HepG2 (cell line): ENCODE measurements at regions not wholly inside any gene's neighbourhood (a gene's known extent, or its start where the extent isn't known, plus 50 kb on each side); places are given as distances from the start of the nearest gene placed in this dataset.

Experiments used
- ATAC-seq: fragments of 200-7000 bp; cut with Tn5 transposase; 3 replicates; pipeline ENCODE4 v1.9.1; 2020; ENCODE audit warnings: mild to moderate bottlenecking, moderate library complexity
- BruUV-seq: library from RNA; stranded (reverse); fragments of 400-500 nt; replicated peaks from 2 replicates; lab custom pipeline; 2021; lab: Mats Ljungman, UMichigan
- CTCF ChIA-PET: fragments of 300-600 bp; formaldehyde crosslinking; extraction: SDS; loops from one replicate; lab custom pipeline; 2021; ENCODE audit warnings: low total read pairs, inconsistent platforms, low intra/inter-chr PET ratio; lab: Yijun Ruan, JAX
- POLR2A ChIA-PET: fragments of 350-600 bp; sonication (Branson Sonifier 250); formaldehyde crosslinking; loops from one replicate; lab custom pipeline; 2020; ENCODE audit warnings: antibody characterized with exemption, inconsistent platforms; lab: Yijun Ruan, JAX
- DNase-seq: peaks from one replicate; pipeline ENCODE4 v3.0.0-alpha.2; 2015; ENCODE audit warnings: low spot score
- FAIRE-seq: peaks from 3 replicates; lab custom pipeline; 2011; peaks lifted over from hg19 to GRCh38; lab: Jason Lieb, UNC
- H2AFZ ChIP-seq: one replicate; pipeline ENCODE4 v1.6.1; 2011; ENCODE audit warnings: low read length, inconsistent platforms
- H3K27ac ChIP-seq: fragments of 300-600 bp; 3 replicates; pipeline ENCODE4 v1.8.0; 2011; ENCODE audit warnings: mixed run types, mild to moderate bottlenecking, mixed read lengths, low read length, inconsistent platforms; ENCODE audit not compliant: insufficient read depth; ENCODE audit errors: extremely low read length
- H3K27me3 ChIP-seq, 2 experiments: fragments of 200-600 bp in 1 of 2; 2 replicates in 1 of 2; 3 replicates in 1 of 2; pipeline versions ENCODE4 v1.6.0 to v1.8.0; 2011; ENCODE audit warnings: low read length in 2 of 2, mild to moderate bottlenecking in 2 of 2, moderate library complexity in 2 of 2, inconsistent platforms in 1 of 2; ENCODE audit not compliant: insufficient read depth in 2 of 2, control insufficient read depth in 1 of 2
- H3K36me3 ChIP-seq, 2 experiments: fragments of 200-600 bp in 1 of 2; replicated peaks in 1 of 2; 2 replicates in 1 of 2; 3 replicates in 1 of 2; pipeline versions ENCODE4 v1.5.1 to v1.8.0; 2011; ENCODE audit warnings: low read length in 2 of 2, inconsistent platforms in 1 of 2; ENCODE audit not compliant: insufficient read depth in 2 of 2, control insufficient read depth in 1 of 2
- H3K4me1 ChIP-seq: 2 replicates; pipeline ENCODE4 v1.5.1; 2012; ENCODE audit warnings: low read length, inconsistent platforms; ENCODE audit not compliant: insufficient read depth
- H3K4me2 ChIP-seq: 2 replicates; pipeline ENCODE4 v1.6.0; 2011; ENCODE audit warnings: low read depth, low read length, inconsistent platforms
- H3K4me3 ChIP-seq, 3 experiments: fragments of 200-600 bp in 1 of 3; sonication (generic), shearing (Covaris generic) in 1 of 3; replicated peaks in 1 of 3; 2 replicates each; pipeline ENCODE4 v1.5.1; 2011 to 2016; ENCODE audit warnings: low read length in 3 of 3, inconsistent platforms in 2 of 3, low read depth in 2 of 3, mild to moderate bottlenecking in 2 of 3, control low read depth in 1 of 3, mixed read lengths in 1 of 3; ENCODE audit not compliant: insufficient read depth in 1 of 3
- H3K79me2 ChIP-seq: one replicate; pipeline ENCODE4 v1.6.1; 2011; ENCODE audit warnings: low read length, inconsistent platforms; ENCODE audit not compliant: insufficient read depth
- H3K9ac ChIP-seq: 2 replicates; pipeline ENCODE4 v1.6.0; 2011; ENCODE audit warnings: mild to moderate bottlenecking, low read depth, low read length, inconsistent platforms; ENCODE audit not compliant: insufficient read depth
- H3K9me3 ChIP-seq: 2 replicates; pipeline ENCODE4 v1.5.1; 2012; ENCODE audit warnings: mild to moderate bottlenecking, low read length
- H4K20me1 ChIP-seq: 2 replicates; pipeline ENCODE4 v1.6.0; 2011; ENCODE audit warnings: inconsistent platforms, mild to moderate bottlenecking, low read length, moderate library complexity; ENCODE audit not compliant: insufficient read depth
- IKZF4 ChIP-seq: sonication (generic); formaldehyde crosslinking; IDR thresholded peaks from 2 replicates; pipeline ENCODE4 v1.5.1; 2020; ENCODE audit warnings: borderline replicate concordance, mild to moderate bottlenecking, low read depth, missing genetic modification reagents; ENCODE audit errors: not compliant biosample characterization
- KMT2B ChIP-seq: IDR thresholded peaks from 2 replicates; pipeline ENCODE4 v1.6.1; 2016; ENCODE audit warnings: missing genetic modification reagents, missing compliant biosample characterization
- WIZ ChIP-seq: sonication (generic); formaldehyde crosslinking; IDR thresholded peaks from 2 replicates; pipeline ENCODE4 v1.5.1; 2020; ENCODE audit warnings: mild to moderate bottlenecking, missing genetic modification reagents
- ZEB1 ChIP-seq: IDR thresholded peaks from 2 replicates; pipeline ENCODE4 v1.6.1; 2012; ENCODE audit warnings: mild to moderate bottlenecking, low read depth, inconsistent platforms; ENCODE audit not compliant: insufficient replicate concordance
- in situ Hi-C: cut with HindIII; loops from 2 replicates; pipeline ENCODE4 v1.10.0; 2017; ENCODE audit warnings: low pct_unique_long_range_greater_than_20kb; ENCODE audit not compliant: extremely low pct_ligation_motif_present
- intact Hi-C: fragments of 100-400 bp; cut with micrococcal nuclease; formaldehyde crosslinking; loops from one replicate; pipeline ENCODE4 v1.10.0; 2022; ENCODE audit not compliant: unreplicated experiment
- TF ChIP-seq, protein P1 (sequence below): sonication (generic); formaldehyde crosslinking; conservative IDR thresholded peaks from 2 replicates; pipeline ENCODE4 v1.5.0; 2020; ENCODE audit warnings: missing genetic modification reagents
- TF ChIP-seq, protein P2 (sequence below): sonication (generic); formaldehyde crosslinking; IDR thresholded peaks from 2 replicates; pipeline ENCODE4 v1.4.0; 2020; ENCODE audit warnings: low read depth, mild to moderate bottlenecking, missing genetic modification reagents
- TF ChIP-seq, protein P3 (sequence below): sonication (generic); formaldehyde crosslinking; IDR thresholded peaks from 2 replicates; pipeline ENCODE4 v1.4.0; 2020; ENCODE audit warnings: mild to moderate bottlenecking, missing genetic modification reagents, borderline replicate concordance
- TF ChIP-seq, protein P4 (sequence below): sonication (generic); formaldehyde crosslinking; IDR thresholded peaks from 2 replicates; pipeline ENCODE4 v1.8.0; 2022; ENCODE audit warnings: missing genetic modification reagents, low read depth, mild to moderate bottlenecking, borderline replicate concordance

DNA sequence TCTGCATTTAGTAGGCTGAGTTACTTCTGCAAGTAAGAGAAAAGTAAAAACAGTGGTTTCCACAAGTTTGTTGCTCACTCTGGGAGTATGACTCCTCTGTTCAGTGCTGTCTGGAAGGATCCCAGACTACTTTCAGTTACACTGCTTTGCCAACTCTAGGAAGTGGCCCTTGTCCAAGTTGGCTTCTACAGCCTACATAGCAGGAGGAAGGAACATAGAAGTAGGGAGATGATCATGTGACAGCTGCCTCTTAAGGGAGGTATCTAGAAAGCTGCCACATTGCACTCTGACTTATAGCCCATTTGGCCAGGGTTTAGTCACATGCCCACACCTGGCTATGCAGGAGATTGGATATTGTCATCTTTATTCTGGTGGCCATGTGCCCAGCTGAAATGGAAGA is 298.1 kb downstream of the NSUN3 start:
- no peaks in the 10 kb centered on the region for H4K20me1 ChIP-seq

More for the DNA sequence above, 298.1 kb downstream of the NSUN3 start:
- H3K4me2 ChIP-seq, result no peak overlapping the region
- DNase-seq, result no peak
- no peak for TF ChIP-seq WIZ
- TF ChIP-seq, protein P1, sequence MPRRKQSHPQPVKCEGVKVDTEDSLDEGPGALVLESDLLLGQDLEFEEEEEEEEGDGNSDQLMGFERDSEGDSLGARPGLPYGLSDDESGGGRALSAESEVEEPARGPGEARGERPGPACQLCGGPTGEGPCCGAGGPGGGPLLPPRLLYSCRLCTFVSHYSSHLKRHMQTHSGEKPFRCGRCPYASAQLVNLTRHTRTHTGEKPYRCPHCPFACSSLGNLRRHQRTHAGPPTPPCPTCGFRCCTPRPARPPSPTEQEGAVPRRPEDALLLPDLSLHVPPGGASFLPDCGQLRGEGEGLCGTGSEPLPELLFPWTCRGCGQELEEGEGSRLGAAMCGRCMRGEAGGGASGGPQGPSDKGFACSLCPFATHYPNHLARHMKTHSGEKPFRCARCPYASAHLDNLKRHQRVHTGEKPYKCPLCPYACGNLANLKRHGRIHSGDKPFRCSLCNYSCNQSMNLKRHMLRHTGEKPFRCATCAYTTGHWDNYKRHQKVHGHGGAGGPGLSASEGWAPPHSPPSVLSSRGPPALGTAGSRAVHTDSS (CRISPR knock-in tag), result no peak
- TF ChIP-seq KMT2B (CRISPR knock-in tag), result no peak
- TF ChIP-seq ZEB1, result no peak
- TF ChIP-seq, protein P2, sequence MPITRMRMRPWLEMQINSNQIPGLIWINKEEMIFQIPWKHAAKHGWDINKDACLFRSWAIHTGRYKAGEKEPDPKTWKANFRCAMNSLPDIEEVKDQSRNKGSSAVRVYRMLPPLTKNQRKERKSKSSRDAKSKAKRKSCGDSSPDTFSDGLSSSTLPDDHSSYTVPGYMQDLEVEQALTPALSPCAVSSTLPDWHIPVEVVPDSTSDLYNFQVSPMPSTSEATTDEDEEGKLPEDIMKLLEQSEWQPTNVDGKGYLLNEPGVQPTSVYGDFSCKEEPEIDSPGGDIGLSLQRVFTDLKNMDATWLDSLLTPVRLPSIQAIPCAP (CRISPR knock-in tag), result no peak
- TF ChIP-seq, protein P3, sequence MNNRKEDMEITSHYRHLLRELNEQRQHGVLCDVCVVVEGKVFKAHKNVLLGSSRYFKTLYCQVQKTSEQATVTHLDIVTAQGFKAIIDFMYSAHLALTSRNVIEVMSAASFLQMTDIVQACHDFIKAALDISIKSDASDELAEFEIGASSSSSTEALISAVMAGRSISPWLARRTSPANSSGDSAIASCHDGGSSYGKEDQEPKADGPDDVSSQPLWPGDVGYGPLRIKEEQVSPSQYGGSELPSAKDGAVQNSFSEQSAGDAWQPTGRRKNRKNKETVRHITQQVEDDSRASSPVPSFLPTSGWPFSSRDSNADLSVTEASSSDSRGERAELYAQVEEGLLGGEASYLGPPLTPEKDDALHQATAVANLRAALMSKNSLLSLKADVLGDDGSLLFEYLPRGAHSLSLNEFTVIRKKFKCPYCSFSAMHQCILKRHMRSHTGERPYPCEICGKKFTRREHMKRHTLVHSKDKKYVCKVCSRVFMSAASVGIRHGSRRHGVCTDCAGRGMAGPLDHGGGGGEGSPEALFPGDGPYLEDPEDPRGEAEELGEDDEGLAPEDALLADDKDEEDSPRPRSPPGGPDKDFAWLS (CRISPR knock-in tag), result no peak
- TF ChIP-seq, protein P4, sequence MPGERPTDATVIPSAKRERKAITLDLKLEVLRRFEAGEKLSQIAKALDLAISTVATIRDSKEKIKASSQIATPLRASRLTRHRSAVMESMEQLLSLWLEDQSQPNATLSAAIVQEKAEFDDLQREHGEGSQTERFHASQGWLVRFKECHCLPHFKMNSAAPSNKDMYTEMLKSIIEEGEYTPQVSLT, result no peak
- no peak for TF ChIP-seq IKZF4 (CRISPR knock-in tag)
- TF ChIP-seq, all 625 proteins: peak for 0
- FAIRE-seq, result no peak
- no peak overlapping the region for H3K9ac ChIP-seq
- no peak for ATAC-seq
- no peaks in the 10 kb centered on the region for H3K27me3 ChIP-seq
- BruUV-seq, result no TSS peak
- H3K27ac ChIP-seq, result no peak overlapping the region
- intact Hi-C loops (no loop called here), in situ Hi-C loops (no loop called here)
- H3K9me3 ChIP-seq, result no peaks in the 10 kb centered on the region
- POLR2A ChIA-PET, result no interaction called here
- H2AFZ ChIP-seq, result no peak overlapping the region
- CTCF ChIA-PET, result no interaction called here
- H3K36me3 ChIP-seq, result no peaks in the 10 kb centered on the region
- no peaks in the 10 kb centered on the region for H3K4me1 ChIP-seq
- H3K4me3 ChIP-seq, result no peak overlapping the region
- H3K79me2 ChIP-seq, result no peaks in the 10 kb centered on the region
